HG02852 (cell line): ENCODE measurements at regions not wholly inside any gene's neighbourhood (a gene's known extent, or its start where the extent isn't known, plus 50 kb on each side); places are given as distances from the start of the nearest gene placed in this dataset.

Source experiments
- ATAC-seq: cut with Tn5 transposase; IDR thresholded peaks from one replicate; pipeline ENCODE4 v1.9.1; 2021; ENCODE audit warnings: mild to moderate bottlenecking, moderate library complexity; ENCODE audit not compliant: unreplicated experiment

DNA sequence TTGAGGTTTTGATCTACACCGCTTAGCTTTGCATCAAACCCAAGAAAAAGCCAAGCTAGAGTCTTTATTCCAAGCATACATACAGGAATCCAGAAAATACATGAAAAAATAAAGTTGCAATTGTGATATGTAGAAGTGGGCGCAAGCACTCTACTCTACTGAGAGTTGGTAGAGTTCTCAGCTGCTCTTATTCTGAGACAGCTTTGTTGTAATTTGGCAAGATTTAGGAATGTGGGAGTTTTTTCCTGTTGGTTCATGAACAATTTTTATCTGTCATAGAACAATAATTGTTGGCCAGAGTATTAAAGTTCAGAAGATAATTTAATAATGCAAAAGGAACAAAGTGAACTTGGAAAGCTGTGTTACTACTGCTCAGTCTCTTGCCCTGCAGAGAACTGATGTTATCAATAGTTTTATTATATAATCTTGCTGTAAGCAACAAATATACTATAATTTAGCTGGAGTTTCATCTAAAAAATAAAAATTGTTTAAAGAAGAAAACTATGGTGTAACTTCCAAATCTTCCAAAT, 302.0 kb upstream of the RND3 start:
- no peak for ATAC-seq

DNA sequence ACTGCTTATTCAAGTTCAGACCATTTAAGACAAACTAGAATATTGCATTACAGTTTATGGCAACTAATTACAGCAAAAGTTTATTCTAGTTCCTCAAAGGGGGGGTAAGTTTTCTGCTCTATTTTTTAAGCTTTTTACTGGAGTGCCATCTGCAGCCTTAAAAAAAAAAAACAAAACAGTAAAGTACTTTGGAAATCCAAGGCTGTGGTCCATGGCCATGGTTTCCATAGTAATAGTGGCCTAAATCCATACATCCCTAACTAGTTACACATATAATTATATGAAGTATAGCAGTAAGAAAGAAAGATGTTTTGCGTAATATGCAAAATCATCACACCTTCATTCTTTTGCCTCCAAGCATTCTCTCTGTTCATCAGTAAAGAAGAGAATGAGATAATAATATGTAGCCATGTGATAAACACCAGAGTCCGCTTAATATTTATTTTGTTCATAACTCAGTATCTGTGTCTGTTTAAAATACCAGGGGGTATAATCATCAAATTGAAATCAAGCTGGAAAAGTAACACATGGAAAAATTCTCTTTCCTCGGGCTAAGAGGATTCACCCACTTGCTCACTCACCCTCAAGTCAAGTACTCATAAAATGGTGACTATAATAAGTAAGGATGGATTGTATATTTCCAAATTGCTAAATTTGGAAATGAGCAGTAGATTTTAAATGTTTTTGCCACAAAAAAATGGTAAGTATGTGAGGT, 301.1 kb upstream of the RND3 start:
- no peak for ATAC-seq

DNA sequence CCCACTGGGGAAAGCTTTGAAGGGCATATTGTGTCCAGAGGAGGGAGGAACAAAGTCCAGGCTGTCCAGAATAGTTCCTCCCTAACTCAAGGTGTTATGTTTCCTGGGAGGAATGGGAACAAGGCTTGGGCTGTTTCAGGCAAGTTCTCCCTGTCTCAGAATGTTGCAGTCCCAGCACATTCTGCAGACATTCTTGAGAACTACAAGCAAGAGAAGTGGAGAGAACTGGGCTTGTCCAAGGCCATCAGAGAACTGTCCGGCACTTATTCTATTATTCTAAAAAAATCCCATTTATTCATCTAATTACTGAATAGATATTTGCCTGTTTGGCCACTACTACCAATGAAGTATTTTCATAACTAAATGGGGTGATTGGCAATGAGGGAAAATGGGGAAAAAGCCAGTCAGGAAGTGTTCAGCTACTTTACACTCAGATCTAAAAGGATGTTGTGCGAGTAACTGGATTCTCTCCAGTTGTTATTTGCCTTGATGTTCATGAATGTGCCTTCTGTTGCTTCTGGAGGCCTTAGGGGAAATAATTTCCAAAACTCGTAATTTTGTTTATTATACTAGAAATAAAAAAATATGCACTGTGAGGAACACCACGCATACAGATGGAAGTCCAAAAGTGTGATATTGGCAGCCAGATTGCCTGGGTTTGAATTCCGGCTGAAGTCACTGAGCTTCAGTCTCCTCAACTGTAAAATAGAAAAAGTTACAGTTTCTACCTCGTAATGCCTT, 300.1 kb upstream of the RND3 start:
- no peak for ATAC-seq

DNA sequence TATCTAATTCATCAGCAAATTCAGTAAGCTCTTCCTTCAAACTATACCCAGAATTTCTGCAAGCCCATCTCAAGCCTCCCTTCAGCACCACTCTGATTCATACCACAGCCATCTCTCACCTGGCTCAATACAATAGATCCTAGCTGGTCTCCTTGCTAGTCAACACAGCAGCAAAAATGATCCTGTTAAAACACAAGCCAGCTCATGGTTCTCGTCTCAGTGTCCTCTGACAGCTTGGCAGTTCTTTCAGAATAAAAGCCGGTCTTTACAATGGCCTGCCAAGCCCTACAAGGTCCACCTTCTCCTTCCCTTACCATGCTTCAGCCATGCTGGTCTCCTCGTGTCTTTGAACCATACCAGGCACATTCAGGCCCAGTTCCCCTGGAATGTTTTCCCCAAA, 296.9 kb upstream of the RND3 start:
- no peak for ATAC-seq

DNA sequence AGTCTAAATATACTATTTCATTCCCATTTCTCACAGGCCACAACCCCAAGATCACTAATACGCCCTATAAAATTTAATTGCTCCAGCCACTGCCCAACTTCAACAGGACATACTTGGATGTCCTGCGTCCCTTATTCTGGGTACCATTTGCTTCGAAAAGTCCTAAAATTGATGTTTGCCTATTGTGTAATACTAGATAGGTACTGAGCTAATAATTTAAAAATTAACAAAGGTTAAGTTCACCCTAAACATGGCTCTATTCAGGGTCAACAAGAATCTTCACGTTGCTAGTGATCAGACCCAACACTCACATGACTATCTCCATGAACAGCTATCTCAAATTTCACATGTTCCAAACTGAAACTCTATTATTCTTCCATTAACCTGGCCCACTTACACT, 296.4 kb upstream of the RND3 start:
- ATAC-seq = no peak

DNA sequence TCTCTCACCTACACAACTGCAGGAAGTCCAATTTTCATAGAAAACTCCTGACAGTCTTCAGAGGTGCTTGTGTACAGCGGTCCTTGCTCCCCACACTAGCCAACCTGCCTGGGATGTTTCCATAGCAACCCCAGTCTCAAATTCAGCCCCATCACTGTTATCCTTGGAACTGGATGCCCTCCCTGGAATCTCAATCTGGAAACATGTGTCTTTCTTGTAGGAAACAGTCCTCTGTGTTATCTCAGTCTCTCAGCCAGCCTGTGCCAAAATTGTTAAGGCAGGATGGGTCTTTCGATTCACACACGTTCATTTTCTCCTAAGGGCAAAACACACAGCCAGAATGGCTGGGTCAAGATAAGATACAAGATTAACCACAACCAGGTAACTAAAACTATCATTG, 295.5 kb upstream of the RND3 start:
- no peak for ATAC-seq

DNA sequence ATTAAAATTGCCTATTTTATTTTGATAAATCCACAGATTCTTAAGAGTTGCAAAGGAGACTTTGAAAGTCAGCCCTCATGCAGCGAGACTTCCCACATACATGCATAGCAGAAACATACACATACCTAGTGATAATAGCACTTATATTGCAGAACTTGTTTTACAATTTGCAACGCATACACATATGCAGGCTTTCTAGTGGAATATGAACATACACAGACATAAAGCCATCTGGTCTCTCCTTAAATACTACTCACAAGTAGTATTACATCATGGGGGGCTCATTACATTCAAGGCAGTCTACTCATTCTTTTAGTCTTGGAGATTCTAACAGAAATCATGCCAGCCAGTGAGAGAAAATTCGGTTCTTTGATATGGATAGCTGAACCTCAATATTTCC, 295.1 kb upstream of the RND3 start:
- no peak for ATAC-seq

DNA sequence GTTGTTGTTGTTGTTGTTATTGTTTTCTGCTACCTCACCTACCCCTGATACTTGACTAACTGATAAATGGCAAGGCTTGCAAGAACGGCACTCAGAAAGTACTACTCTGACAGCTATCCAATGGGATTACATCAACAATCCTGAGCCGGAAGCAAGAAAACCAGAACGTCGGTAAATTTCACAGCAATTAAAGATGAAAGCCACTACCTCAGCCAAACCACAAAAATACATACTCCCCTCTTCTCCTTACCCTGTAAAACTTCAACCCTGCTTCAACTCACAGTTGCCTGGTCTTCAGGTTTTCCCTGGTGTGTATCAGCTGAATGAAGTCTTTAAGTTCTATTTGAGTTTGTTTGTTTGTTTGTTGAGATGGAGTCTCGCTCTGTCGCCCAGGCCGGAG, 293.7 kb upstream of the RND3 start:
- no peak for ATAC-seq

DNA sequence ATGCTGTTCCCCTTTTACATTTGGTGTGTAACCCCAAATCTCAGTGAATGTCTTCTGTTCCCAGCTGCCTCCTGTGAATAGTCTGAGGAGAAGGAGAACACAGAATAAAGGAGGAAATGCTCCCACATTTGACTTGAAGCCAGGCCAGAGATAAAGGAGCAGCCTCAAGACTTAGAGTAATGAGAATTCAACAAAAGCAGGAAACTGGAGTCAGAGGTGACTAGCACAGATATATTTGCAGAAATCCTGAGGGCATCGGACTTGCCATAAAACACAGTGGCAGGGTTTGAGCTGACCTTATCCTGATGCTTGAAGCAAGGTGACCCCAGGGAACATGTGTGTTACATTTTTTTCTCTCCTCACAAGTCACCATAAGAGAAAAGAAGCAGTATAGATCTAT, 291.4 kb upstream of the RND3 start:
- ATAC-seq = no peak

DNA sequence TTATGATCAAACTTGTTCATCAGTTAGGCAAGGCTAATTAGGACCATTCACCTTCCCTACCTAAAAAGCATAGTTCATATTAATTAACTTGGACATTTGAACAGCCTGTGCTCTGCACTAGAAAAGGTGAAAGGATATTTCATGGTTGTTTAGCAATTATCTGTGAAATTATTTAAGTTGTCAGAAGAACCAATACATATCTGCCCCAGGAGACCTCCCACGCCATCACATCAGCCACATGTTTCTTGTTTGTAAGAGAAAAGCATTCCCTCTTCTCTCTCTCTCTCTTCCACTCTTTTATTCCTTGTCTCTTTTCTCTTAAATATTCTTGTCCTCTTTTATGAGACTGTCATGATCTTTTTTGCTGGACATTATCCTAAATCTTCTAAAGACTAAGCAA, 282.0 kb upstream of the RND3 start:
- ATAC-seq = no peak

DNA sequence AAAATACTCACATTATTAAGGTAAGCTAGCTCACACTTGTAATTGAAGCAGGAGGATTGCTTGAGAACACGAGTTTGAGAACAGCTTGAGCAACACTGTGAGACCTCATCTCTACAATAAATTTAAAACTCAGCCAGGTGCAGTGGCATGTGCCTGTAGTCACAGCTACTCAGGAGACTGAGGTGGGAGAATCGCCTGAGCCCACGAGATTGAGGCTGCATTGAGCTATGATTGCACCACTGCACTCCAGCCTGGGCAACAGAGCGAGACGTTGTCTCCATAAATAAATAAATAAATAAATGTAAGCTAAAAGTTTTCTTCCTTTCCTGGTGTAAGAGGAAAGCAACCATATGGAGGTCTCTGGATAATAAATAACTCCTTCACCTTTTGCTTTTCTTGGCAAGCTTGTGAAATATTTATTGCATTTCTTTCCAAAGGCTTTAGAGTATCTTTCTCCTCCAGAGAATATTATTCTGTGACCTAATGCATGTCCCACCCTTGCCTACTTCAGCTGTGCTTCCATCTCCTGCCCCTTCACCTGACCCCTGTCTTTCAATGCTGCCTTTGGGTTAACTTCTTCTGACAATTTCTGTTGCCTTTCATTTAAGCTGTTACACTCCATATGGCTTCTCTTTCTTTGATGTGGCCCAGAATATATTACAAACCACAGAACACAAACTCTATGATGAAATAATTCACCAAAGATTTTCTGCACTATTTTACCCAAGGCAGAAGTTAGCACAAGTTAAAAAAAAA, 280.7 kb upstream of the RND3 start:
- no peak for ATAC-seq

DNA sequence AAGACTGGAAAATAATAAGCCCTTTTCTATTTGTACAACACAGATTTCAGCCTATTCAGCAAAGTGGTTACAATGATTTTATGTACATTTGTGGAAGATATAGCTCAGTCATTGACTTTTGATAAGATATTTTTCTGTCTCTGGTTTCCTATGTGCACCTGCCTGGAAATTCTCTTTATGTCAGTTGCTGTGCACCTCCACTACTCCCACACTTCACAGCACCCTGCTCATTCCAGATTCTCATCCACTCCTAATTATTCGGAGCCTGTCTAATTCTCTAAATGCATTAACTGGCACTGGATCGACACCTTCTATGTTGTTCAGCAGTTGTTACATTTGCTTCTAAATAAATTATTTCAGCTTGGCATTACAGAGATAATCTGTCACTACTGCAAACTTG, 275.1 kb upstream of the RND3 start:
- no peak for ATAC-seq

DNA sequence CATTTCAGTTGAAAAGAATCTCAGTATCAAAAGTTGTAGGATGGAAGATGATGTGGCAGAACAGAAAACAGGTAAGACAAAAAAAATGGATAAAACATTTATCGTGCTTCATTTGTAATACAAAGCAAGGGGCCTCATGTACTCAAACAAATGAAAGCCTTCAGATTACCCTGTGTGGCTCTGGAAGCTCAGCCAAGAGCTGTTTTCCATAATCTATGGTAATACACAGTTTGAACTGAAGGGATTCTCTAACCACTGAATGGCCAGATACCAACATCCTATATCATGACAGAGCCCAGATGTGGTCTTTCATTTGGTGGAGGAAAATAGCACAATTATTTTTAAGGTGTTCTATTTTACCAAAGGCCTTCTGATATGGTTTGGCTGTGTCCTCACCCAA, 272.1 kb upstream of the RND3 start:
- ATAC-seq = no peak

DNA sequence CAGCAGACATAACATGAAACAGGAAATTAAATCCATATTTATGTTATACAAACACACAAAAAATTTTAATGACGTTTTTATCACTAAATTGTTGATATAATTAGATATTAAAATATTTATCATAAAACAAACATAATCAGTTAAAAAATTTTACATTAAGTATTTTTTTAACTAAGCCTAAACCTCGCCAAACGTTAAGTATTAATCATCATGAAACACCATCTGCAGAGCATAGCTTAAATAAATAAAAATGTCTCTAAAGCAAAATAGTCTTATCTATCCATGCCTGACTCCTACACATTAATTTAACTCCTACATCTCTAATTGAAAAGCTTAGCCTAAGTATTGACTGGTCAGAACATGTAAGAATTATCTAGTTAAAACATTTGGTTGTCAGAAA, 271.6 kb upstream of the RND3 start:
- ATAC-seq = no peak

DNA sequence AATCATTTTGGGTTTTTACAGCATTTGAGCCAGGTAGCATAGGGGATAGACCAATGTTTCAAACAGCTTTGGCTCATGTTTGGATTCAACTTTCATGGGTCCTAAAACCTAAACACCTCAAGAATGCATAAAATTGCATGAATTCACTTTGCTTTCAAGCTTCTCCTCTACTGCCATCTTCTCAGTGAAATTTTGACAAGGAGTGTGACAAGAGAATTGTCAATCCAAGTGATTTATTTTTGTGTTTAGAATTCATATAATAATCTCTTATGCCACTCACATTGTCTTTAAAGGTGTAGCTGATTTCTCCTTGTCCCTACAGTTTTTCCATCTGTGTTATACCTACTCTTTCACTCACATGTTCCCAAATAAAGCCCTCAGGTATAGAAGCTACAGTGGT, 264.8 kb upstream of the RND3 start:
- no peak for ATAC-seq

DNA sequence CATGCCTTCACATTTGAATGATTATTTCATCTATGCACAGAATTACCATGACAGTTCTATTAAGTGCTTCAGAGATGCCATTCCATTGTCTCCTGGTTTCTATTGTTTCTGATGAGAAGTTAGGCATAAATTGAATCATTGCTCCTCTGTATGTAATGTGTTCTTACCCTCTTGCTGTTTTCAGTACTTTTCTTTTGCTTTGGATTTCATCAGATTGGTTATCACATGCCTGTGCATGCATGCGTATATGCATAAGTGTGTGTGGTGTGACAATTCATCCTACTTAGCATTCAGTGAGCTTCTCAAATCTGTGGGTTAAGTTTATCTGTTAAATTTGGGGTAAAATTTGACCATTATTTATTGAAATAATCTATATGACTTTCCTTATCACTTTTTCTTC, 263.3 kb upstream of the RND3 start:
- ATAC-seq = no peak

DNA sequence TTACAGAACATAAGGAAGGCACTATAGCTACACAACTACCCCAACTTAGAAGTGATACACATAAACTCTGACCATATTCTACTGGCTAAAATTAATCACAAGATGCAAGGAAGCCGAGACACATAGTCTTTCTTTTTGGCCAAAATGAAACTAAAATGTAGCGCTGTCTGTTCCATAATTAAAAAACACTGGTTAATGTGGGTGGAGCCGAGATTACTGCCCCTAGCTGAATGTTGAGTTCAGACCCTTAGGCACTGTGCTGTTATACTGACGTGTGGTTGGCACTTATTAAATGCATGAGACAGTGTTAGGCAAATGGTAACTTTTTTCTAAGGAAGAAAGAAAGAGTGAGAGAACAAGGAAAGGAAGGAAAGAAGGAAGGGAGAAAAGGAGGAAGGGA, 254.6 kb upstream of the RND3 start:
- no peak for ATAC-seq

DNA sequence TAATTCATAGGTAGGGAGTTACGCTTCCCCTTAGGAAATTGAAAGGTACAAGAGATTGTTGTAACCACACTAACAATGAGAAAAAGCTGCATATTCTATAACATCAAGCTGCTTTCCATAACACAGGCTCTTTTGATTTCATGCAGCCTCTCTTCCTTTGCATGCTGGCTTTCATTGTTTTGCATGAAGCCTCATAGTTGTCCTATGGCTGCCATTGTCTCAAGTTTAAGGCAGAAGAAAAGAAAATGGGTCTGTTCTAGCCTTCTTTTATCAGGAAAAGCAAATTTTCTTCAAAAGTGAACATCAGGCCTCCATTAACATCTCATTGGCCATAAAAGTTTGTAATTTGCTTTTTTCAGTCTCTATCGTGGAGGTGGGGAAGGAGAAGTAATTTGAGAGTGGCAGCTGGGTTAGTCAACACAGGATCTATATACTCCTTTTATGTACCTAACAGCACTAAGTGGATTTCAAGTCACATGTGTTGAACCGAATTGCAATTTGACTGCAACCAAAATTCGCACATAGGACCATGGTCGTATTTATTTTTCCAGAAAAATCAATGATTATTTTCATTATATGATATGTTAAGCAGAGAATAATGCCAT, 248.5 kb upstream of the RND3 start:
- ATAC-seq = no peak

DNA sequence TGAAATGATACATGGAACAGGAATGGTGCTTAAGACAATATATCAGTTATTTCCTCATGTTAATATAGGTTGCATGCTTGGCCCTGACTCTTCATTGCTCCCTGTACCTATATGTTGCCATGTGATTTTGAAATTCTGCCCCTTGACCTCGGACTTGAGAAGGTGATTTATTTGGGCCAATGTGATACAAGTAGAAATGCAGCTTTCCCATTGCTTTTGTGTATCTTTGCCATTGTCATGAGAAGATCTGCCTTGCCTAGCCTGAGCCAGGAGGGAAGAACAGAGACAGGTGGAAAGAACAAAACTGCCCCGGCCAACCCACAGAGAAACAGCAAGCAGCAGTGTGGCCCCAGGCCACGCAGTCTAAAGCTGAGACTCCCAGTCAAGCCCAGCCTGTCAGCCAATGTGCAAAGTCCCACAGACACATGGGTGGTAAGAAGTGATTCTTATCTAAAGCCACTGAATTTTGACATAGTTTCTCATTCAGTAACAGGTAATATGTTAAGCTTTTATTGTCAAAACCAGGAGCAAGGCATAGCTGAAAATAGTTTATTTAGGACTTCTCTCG, 245.7 kb upstream of the RND3 start:
- ATAC-seq = no peak

DNA sequence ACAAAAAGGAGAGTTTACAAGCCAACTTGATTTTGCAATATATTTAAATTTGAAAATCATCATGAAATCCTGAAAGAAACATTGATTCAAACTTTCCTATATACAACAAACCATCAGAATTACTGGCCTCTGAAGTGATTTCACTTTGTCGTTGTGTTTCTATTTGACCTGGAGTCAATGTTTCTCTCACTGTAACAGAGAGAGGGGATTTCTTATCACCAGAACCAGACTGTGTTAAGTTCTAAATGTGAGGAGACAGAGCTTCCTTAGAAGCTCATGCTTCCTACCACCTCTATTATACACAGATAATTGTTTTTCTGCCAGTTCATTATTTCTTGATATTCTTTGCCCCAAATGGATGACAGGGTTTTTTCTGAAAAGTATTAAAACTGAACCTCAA, 245.0 kb upstream of the RND3 start:
- ATAC-seq = no peak

DNA sequence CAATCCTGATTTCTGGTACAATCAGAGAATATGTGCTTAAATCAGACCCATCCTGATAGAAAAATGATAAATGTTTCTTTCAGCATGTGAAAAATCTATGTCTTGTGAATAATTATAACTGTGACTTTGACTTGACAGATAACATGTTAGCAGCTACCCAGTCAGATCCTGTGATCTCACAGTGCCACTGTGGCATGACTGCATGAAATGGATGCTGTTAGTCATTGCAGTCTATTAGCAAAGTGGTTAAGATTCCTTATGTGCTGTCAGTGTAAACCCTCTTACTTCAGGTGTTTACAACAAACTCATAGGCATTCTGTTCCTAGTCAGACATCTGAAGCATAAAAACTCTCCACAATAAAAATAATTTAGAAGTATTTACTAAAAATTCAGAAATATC, 244.6 kb upstream of the RND3 start:
- no peak for ATAC-seq
